GM18499 (cell line): ENCODE measurements at regions not wholly inside any gene's neighbourhood (a gene's known extent, or its start where the extent isn't known, plus 50 kb on each side); places are given as distances from the start of the nearest gene placed in this dataset.
"Not testable (repeated sequence)": the region's sequence is repeated elsewhere in the genome, so short reads cannot be mapped to it uniquely, and the experiment has no call there.

Source experiments
- ATAC-seq: cut with Tn5 transposase; IDR thresholded peaks from one replicate; pipeline ENCODE4 v1.9.1; 2021; ENCODE audit warnings: moderate number of reproducible peaks; ENCODE audit not compliant: insufficient read depth, unreplicated experiment

DNA sequence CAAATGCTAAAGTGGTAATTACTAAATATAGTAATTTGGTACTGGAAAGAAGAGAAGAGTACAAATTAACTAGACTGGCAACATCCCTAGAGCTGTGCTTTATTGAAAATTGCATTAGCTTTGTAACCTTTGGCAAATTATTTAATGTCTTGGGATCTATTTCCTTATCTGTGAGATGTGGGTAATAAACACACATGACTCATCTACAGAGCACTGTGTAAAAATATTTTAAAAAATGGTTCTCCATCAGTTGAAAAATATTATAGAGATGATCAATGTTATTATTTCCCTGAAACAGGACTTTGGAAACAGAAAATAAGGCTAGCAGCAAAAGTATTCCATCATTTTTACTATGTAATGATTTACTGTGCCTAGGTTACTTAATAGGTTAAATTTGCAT is 1698.8 kb upstream of the CDH9 start:
- ATAC-seq: no peak

DNA sequence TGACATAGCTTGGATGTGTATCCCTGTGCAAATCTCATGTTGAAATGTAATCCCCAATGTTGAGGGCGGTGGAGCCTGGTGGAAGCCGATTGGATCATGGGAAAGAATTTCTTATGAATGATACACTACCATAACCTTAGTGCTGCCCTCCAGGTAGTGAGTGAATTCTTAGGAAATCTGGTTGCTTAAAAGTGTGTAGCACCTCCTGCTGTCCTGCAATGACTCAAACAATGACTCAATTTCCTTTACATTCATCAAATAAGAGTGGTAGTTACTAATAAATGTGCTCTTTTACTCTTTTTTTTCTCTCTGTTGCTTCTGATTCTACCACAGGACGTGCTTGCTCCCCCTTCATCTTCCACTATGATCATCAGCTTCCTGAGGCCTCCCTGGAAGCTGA is 1696.0 kb upstream of the CDH9 start:
- ATAC-seq: no peak

DNA sequence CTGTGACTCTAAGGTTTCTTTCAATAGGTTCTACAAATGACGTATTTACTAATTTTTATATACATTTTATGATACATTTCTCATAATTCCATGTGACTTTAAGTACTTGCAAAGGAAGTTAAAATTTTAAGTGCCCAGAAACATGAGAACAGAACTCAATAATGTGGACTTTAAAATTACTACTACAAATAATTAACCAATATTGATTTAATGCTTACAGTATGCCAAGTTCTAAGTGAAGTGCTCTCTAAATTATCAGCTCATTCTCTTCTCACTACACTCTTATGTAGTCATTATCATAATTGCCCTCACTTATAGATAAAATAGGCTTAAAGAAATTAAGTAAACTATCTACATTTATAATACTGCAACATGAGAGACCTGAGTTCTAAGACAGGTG is 1690.7 kb upstream of the CDH9 start:
- no peak for ATAC-seq

DNA sequence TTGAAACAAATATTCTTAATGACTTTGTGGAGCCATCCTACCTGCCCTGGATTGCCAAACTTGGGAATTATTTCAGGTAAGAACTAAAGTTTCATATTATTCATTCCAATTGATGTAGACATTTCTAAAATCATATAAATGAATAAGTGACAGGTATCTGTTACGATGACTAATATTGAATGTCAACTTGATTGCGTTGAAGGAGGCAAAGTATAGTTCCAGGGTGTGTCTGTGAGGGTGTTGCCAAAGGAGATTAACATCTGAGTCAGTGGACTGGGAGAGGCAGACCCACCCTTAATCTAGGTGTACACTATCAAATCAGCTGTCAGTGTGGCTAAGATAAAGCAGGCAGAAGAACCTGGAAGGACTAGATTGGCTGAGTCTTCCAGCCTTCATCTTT is 1688.4 kb upstream of the CDH9 start:
- no peak for ATAC-seq

DNA sequence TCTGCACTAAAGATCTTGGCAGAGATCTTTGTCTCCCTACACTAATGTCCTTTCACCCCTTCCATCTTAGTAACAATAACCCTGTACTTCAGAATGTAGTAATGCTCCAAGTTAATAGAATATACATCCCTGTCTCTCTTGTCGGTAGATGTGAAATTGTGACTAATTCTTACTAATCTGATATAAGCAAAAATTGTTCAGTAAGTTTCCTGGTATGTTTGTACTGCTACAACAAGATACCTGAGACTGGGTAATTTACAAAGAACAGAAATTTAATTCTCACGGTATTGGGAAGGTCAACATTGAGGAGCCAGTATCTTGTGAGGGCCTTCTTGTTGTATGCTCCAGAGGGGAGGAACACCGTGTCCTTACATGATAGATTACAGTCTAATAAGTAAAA is 1686.6 kb upstream of the CDH9 start:
- no peak for ATAC-seq

- no peak for ATAC-seq
Measured at GRCh38 chr5:28714907-28715698, 1676.7 kb upstream of the CDH9 start.

- ATAC-seq: no peak
Measured at GRCh38 chr5:28710360-28710759, 1672.0 kb upstream of the CDH9 start.

GRCh38 chr5:28708472-28708871 is 1670.1 kb upstream of the CDH9 start:
- ATAC-seq: no peak

- no peak for ATAC-seq
Measured at GRCh38 chr5:28707706-28708105, 1669.3 kb upstream of the CDH9 start.

- ATAC-seq: no peak
Measured at GRCh38 chr5:28703651-28704260, 1665.4 kb upstream of the CDH9 start.

DNA sequence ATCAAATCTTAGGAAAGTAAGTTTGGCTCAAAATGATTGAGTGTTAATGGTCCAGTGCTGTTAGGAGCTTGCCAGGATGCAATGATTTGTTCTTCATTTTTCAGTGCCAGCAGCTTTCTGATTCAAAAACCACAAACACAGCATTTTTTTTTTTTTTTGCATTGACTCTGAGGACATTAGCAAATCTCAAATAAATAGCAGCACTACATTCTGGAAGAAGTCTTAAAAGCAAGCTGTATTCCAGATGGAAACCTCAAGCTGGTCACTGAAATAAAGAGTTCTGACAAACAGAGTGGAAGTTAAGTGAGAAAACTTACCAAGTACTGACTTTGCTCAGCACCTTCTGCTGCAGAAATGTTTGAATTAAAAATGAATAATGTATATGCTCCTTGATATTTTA is 1653.1 kb upstream of the CDH9 start:
- no peak for ATAC-seq

GRCh38 chr5:28685794-28686193 is 1647.4 kb upstream of the CDH9 start:
- no peak for ATAC-seq

- ATAC-seq: no peak
Measured at GRCh38 chr5:28678899-28679298, 1640.5 kb upstream of the CDH9 start.

- ATAC-seq: no peak
Measured at GRCh38 chr5:28666110-28666509, 1627.7 kb upstream of the CDH9 start.

DNA sequence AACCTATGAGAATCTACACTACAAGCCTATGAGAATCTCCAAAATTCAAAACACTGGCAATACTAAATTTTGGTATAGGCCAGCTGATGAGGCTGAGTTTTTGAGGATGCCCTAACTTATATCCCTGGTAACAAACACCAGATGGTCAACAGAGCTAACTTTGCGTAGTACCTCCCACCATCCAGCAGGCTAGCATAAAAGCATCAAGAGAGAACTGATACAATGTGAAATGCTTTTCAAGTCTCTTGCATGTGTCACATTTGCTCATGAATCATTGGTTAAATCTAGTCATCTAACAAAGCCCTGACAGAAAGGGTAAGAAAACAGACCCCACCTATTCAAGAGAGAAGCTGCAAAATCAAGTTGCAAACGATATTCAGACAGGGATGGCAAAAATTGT is 1609.7 kb upstream of the CDH9 start:
- ATAC-seq: no peak

GRCh38 chr5:28632607-28633006 is 1594.2 kb upstream of the CDH9 start:
- no peak for ATAC-seq

DNA sequence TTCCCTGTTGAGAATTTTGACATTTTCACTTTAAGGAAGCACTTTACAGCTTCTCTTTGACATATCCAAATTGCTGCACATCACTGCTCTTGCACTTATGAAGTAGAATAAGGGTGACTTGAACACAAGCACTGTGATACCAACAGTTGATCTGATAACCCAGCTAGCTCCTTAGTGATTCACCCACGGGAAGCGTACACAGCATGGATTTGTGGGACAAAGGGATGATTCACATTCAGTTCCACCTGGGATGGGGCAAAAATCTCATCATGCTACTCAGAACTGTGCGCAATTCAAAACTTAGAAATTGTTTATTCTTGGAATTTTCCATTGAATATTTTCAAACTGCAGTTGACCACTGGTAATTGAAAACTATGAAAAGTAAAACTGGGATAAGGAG is 1565.5 kb upstream of the CDH9 start:
- ATAC-seq: no peak

DNA sequence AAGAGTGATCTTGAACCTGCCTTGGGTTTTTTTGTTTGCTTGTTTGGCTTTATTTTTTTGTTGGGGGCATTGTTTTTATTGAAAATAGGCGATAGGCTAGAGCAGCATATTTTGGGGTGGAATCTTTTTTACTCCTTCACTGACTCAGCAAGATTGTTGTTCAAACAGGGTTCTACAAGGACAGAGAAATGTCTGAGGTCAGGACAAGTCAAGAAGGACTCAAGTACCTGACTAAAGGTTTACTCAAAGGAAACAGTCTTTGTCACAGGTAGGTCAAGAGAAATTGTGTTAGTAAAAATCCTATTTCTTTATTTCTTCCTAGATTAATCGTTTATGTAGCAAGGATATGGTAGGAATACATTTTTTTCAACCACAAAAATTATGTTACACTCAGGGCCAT is 1564.0 kb upstream of the CDH9 start:
- no peak for ATAC-seq

GRCh38 chr5:28596707-28597106 is 1558.3 kb upstream of the CDH9 start:
- not testable (repeated sequence) for ATAC-seq

DNA sequence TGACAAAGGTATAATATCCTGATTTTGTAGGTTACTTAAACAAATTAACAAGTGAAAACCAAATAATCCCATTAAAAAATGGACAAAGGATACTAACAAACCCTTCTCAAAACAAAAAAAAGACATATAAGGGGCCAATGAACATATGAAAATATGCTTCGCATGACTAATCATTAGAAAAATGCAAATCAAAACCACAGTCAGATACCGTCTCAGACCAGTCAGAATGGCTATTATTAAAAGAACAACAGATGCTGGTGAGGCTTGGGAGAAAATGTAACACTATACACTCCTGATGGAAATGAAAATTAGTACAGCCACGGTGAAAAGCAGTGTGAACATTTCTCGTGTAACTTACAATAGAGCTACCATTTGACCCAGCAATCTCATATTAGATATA is 1542.2 kb upstream of the CDH9 start:
- no peak for ATAC-seq

GRCh38 chr5:28576022-28576421 is 1537.6 kb upstream of the CDH9 start:
- ATAC-seq: no peak

- no peak for ATAC-seq
Measured at GRCh38 chr5:28575368-28575767, 1537.0 kb upstream of the CDH9 start.
